H4 (cell line): ENCODE measurements at regions not wholly inside any gene's neighbourhood (a gene's known extent, or its start where the extent isn't known, plus 50 kb on each side); places are given as distances from the start of the nearest gene placed in this dataset.

Experiments
- DNase-seq: peaks from one replicate; pipeline ENCODE4 v3.0.0-alpha.2; 2015; ENCODE audit warnings: low spot score

DNA sequence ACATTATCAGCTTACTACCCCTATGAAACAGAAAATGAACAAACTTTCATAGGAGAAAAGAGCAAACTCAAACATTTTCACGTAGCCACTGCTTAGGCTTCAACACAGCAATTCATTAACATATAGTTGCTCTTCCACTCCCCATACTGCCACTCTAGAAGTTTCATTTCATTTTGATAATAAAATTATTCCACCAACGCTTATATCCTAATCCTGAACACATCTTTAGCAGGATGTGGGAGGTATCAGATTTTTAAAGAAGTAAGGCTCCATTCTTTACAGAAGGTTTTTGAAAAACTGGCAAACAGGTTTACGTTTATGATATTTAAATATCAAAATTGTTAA, 77.5 kb upstream of the ANK3 start:
- DNase-seq = no peak

DNA sequence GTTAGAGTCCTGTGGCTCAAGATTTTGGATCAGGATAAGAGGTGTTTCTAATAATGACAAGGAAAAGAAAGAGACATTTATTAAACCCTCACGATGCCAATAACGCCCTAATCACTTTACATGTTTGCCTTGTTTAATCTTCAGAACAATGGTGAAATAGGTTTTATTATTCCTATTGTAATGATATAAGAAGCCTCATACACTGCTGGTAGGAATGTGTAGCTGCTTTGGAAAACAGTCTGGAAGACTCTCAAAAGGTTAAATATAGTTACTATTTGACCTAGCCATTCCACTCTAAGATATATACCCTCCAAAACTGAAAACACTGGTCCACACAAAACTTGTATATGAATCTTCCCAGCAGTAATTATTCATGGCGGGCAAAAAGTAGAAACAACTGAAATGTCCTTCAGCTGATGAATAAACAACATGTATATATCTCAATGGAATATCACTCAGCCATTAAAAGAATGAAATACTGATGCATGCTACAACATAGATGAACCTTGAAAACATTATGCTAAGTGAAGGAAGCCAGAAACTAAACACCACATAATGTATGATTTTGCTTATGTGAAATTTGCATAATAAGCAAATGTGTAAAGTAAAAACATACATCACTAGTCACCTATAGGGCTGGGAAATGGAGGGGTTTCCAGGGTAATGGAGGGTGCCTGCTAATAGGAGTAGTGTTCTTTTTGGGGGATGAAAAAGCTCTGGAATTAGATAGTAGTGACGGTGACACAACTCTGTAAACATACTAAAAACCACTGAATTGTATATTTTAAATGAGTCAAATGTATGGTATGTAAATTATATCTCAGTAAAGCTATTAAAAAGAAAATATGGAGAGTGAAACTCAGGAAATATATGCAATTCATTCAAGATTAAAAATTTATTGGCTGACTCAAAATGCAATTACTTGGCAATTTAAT, 76.9 kb upstream of the ANK3 start:
- no peak for DNase-seq

DNA sequence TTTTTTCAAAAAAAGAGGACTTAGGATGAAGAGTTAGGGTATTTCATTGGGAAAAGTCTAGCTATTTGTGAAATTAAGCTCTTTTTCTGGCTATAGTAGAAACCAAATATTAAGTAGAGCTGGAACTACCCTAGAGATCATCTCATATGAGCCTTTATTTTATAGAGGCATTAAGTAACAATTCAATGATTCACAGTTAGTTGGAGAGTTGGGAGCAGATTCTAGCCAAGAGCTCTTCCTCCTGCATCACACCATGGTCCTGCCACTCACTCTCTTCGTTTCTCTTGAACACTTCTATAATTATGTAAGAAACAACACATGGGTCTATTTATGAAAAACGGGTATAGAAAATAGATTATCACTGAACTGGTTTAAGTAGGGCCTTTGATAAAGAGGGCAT, 76.1 kb upstream of the ANK3 start:
- no peak for DNase-seq

DNA sequence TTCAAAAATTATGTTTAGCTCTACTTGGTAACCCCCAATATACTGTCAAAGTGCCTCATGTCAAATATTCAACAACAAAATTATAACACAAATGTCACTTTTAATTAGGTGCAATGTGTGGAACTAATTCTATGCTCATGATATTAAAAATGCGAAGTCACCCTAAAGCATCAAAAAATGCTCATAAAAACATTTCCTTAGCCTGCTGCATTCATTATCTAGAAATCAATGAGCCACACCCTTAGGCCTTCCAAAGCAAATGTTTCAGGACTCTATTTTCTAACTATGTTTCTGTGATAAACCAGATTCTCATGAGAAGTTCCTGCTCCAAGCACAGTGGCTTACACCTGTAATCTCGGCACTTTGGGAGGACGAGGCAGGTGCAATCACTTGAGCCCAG, 75.0 kb upstream of the ANK3 start:
- DNase-seq = no peak

DNA sequence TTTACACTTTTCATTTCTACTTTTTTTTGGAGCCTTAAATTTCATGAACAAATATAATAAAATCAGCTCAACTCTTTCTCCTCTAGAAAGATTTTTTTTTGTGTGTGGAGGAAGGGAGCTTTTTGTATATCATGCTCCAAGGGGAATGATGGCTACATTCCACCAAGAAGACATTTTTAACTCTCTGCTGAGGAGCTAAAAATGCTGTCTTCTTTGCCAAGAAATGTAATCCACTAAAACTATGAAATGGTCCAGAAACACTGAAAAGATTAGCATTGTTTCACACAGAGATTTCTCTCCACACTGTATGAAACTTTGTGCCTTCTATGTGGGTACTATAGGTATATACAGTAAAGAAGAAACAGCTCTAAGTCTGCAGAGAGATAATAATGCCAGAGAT, 74.1 kb upstream of the ANK3 start:
- DNase-seq = no peak

DNA sequence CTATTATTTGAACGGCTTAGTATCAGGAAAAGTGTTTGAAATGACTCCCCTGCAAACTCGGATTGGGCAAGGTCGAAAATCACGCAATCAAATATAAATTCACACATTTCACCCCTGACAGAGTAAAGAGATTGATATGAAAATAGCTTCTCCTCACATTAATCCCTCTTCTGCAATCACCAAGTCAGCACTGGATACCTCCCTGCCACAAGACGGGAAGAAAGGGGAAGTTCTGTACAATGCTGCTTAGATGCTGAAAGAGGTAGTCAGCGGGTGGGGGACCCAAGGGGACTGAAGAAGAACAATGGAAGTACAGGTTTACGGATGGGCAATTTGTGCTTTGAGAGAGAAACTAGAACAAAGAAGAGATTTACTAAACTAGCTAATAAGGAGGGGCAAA, 72.0 kb upstream of the ANK3 start:
- DNase-seq = no peak

DNA sequence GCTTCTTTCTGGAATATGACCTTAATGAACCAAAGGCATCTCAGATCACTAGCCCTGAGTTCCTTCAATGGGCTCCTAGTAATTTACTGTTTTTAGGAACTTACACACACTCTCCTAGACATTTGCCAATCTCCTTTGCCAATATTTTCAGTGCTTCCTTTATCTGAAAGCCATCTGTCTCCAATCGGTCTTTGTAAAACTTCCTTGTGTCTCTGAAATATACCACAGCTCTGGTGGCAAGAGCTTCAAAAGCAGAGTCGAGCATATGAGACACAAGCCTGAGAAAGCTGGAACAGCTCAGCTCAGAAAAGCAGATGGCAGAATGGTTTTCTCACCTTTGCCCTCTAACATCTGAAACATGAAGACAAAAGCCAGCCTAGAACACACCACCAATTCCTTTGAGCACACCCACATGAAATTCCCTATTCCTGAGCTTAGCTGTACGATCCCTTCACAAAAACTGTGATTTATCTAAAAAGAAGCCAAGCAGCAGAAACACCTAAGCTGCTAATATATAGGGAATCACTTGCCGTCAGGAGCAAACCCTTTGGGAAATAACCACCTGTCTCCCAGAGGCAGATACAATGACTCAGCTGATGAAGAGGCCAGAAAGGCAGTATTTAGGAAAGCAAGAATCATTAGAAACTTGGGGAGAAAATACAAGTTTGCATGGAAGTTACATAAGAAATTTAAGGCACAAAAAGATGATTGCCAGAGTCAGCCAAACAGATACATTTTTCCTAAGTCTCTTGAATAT, 70.2 kb upstream of the ANK3 start:
- no peak for DNase-seq

DNA sequence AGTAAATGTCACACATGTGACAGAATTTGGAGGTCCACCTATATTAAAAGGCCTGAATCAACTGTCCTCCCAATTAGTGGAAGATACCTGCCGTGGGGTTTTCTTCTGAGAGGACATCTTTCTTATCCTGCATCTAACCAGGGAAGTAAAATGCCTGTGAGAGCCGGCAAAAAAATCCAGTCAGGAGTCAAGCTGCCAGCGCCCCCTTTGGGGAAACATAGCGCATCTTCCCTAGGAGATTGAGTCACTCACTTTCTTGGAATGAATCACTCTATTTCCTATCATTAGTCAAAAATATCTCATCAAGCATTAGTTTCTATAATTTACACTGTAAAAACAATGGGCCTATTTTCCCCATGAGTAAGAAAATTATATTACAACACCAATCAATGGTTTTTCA, 66.4 kb upstream of the ANK3 start:
- DNase-seq = no peak

DNA sequence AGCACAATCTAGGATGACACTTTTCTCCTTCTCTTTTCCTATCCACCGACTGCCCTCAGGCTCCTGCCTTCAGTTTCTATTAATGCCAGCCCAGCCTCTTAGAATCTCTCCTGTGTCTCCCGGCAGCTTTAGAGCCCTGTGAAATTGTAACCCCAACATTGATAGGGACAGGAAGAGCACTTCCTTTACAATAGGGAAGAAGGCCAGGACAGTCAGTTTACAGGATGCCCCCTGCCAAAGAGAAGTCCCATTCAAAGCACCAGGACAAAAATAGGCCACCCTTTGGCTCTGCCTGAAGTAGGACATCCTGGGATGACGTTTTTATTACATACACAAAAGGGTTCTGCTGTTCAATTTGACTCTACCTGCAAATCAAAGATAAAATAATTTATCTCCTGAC, 64.7 kb upstream of the ANK3 start:
- no peak for DNase-seq

DNA sequence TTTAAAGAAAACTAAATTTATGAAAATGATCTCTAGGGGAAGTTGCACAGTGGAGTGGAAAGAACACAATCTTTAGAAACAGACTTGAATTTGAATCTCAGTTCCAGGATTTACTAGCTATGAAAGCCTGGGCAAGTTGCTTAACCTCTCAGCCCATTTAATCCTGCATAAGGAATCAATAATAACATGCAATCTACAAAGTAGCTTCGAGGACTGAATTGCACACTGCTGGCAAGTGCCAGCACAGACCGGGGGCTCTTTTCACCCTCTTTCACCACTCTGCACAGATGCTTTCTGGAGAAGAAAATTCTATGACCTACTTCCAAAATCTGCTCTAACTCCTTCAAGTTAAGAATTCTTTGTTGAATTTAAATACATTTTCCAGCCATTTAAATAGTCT, 63.4 kb upstream of the ANK3 start:
- DNase-seq = no peak

DNA sequence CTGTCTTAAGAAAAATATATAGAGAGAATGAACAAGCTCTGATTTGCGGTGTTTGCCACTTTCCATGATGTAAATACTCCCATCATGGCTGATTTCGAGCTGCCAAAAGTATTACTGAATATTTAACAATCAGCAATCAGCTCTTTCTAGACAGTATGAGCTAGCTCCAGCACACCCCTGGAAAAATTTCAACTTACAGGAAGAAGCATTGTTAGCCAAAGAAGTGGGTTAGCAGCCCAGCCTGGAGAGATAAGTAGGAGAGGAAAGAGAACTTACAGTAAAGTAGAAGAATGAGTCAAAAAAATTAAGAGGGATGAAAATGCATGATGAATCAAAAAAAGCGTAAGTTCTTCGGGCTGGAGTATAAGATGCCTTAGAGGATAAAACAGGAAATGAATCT, 60.6 kb upstream of the ANK3 start:
- DNase-seq = no peak

DNA sequence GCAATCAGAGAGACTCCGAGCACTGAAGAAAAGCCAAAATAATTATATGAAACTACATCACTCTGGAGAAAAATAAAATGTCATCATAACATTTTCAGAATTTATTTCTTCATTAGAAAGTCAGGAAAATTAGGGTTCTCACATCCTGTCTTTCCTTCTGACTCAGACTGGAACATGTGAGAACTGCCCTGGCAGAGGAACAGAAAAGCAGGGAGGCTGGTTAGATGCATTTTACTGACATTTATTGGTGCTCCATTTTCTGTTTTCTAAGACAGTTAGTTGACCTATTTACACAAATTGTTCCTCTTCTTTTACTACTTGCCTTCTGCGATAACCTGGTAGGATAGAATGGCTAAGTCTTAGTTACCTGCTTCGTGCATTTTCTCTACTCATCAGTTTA, 58.6 kb upstream of the ANK3 start:
- no peak for DNase-seq

DNA sequence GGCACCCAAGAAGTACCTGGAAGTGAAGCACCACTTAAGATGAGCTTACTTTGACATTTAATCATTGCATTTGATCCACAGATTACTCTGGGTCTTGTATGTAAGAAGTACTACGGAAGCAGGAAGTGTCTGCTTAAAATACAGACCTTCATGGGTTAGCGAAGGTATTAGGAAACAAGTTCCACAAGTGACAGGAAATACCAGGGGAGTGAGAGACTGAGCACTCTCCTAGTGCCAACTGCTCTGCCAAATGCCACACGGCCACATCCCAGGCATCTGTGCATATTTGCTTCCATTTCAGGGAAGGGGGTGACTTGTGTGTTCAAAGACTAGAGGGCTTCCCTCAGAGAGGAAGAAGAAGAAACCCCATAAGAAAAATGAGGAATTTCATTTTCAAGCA, 57.2 kb upstream of the ANK3 start:
- peak; percentile 72 for DNase-seq

DNA sequence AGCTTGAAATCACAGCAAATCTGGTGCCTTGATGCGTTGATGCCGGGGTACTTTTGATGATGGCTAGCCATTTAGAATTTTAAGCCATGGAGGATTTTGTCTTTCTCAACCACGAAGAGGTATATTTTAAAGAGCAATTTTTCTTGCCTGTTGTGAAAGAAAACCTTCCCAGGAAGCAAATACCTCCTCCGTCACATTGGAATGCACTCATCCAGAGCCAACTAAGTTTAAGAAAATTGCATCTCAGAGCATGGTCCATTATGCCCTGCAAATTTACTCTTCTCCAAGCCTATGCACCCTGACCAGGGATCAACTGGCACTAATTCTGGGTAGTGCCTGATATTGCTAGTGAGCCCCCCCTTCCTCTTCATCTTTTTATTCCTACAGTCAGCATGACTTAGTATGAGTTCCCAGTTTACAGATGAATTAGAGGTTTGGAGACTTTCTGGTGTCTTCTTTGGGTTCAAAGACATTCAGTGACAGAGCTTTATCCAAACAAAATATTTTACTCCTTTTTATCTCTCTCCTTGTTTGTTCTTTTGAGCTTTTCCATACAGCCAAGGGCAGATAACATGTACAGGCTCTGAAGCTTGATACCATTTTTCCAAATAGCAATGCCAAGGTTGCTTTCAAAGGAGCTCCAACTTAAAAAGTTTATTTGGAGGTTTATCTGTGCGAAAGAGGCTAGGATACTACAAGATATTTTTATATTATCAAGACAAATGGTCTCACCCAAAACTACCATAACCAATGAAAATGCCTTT, 56.6 kb upstream of the ANK3 start:
- no peak for DNase-seq

DNA sequence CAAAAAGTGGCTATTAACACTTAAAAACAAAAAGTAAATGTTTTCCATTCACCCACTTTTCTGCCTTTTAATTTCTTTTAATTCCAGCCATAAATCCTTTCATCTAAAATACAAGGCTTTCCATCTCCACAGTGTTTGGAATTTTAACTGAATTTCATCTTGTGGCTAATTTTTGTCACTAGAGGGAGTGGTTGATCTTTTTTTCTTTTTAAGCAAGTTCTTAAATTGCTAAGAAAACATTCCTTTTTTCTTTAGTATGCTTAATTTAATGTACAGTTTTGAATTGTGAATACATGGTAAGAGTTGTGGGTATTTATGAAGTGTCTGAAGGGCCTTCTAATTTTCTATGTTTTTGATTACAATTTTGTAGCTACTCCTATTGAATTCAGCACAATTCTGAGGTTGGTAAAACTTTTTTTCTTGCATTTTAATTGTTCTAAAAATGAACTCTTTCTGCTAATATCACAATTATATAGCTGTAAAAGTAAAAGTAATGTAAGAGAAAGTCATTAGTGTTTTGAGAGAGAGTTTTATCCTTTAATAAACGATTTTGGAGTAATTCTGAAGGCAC, 54.9 kb upstream of the ANK3 start:
- DNase-seq = peak; percentile 30

DNA sequence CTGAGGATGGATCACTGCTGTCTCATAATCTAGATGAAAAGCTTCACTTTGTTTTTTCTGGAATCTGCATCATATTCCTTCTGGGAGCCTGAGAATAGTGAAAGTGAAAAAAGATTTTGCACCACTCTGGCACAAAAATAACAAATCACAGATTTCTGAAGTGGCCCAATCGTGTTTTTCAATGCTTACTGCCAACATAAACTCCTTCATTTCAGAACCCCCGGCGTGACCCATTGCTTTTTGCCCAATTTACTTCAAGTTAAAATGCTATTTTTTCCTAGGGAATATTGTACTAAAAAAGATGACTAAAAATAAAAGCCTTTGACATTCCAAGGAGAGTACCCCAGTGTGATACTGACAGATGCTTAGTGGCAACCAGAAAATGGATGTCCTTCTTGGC, 53.7 kb upstream of the ANK3 start:
- no peak for DNase-seq

DNA sequence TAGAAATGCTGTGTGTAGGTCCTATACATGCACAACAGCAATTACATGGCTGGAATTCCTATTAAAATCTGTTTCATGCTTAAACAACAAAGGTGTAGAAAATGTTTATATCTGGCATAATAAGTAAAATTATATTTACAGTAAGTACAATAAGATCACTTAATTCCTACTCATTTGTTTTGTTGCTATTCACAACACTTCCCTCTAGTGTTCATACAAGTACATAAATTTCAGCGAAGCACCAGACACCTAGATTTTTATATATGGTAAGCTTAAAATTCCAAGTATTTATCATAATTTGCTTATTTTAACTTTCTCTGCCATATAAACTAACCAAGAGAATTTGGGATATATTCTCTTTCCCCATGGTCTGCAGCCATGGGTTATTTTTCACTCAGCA, 51.8 kb upstream of the ANK3 start:
- DNase-seq = peak; percentile 37

DNA sequence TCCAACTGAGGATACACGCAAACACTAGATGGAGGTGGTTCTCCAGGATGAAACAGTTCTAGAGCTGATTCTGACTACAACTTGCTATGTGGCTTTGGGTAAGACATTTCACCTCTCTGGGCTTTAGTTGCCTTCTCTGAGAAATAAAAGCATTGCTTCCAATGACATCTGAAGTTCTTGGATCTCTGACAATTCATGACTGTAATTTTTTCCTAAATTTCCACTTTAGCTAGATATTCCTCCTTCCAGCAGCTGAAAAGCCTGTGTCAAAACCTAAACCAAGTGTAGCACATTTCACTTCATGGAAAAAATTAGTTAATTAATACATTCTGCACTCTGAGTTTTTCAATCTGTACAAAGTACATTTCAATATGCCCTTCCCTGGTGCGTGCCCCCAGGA, 50.0 kb upstream of the ANK3 start:
- DNase-seq = no peak
